Suppressor macrophage (primary cell): ENCODE measurements at regions not wholly inside any gene's neighbourhood (a gene's known extent, or its start where the extent isn't known, plus 50 kb on each side); places are given as distances from the start of the nearest gene placed in this dataset.
"Not testable (repeated sequence)": the region's sequence is repeated elsewhere in the genome, so short reads cannot be mapped to it uniquely, and the experiment has no call there.

Experiments used
- DNase-seq, 4 experiments: peaks; one replicate each; pipeline ENCODE4 v3.0.0-alpha.2; 2020 to 2022

- DNase-seq = no peak
Measured at GRCh38 chr3:164095279-164095678, 983.0 kb downstream of the SI start.

GRCh38 chr3:164094546-164094945, 983.8 kb downstream of the SI start:
- no peak for DNase-seq

GRCh38 chr3:164080208-164080607, 998.1 kb downstream of the SI start:
- no peak for DNase-seq

- no peak for DNase-seq
Measured at GRCh38 chr3:164064298-164064697, 1014.0 kb downstream of the SI start.

GRCh38 chr3:164060923-164061322, 1017.4 kb downstream of the SI start:
- no peak for DNase-seq

- no peak for DNase-seq
Measured at GRCh38 chr3:164049847-164050246, 1028.4 kb downstream of the SI start.

GRCh38 chr3:164048451-164048850, 1029.8 kb downstream of the SI start:
- DNase-seq = no peak

GRCh38 chr3:164040991-164041390, 1037.3 kb downstream of the SI start:
- no peak for DNase-seq

GRCh38 chr3:164030194-164030593, 1048.1 kb downstream of the SI start:
- no peak for DNase-seq

GRCh38 chr3:164024786-164025185, 1053.5 kb downstream of the SI start:
- DNase-seq = no peak

- no peak for DNase-seq
Measured at GRCh38 chr3:164023480-164023879, 1054.8 kb downstream of the SI start.

- no peak for DNase-seq
Measured at GRCh38 chr3:164018500-164018899, 1059.8 kb downstream of the SI start.

- DNase-seq = no peak
Measured at GRCh38 chr3:164007765-164008164, 1070.5 kb downstream of the SI start.

GRCh38 chr3:164004205-164004604, 1074.1 kb downstream of the SI start:
- DNase-seq = no peak

- not testable (repeated sequence) for DNase-seq
Measured at GRCh38 chr3:164003016-164003415, 1075.3 kb downstream of the SI start.

GRCh38 chr3:163983940-163984339, 1094.4 kb downstream of the SI start:
- no peak for DNase-seq

GRCh38 chr3:163971861-163972260, 1106.4 kb downstream of the SI start:
- no peak for DNase-seq

- no peak for DNase-seq
Measured at GRCh38 chr3:163957072-163957471, 1121.2 kb downstream of the SI start.

- DNase-seq = no peak
Measured at GRCh38 chr3:163953526-163953925, 1124.8 kb downstream of the SI start.

GRCh38 chr3:163952499-163952898, 1125.8 kb downstream of the SI start:
- DNase-seq = no peak

GRCh38 chr3:163951397-163951987, 1126.8 kb downstream of the SI start:
- peak in 1 of 4 experiments; percentile 3 for DNase-seq

GRCh38 chr3:163946785-163947184, 1131.5 kb downstream of the SI start:
- DNase-seq = no peak

GRCh38 chr3:163943664-163944063, 1134.6 kb downstream of the SI start:
- DNase-seq = no peak

- no peak for DNase-seq
Measured at GRCh38 chr3:163939926-163940325, 1138.4 kb downstream of the SI start.

- DNase-seq = no peak
Measured at GRCh38 chr3:163936543-163936942, 1141.8 kb downstream of the SI start.
